Endothelial cell of hepatic sinusoid (primary cell): ENCODE measurements at regions not wholly inside any gene's neighbourhood (a gene's known extent, or its start where the extent isn't known, plus 50 kb on each side); places are given as distances from the start of the nearest gene placed in this dataset.

Source experiments
- in situ Hi-C: cut with HindIII; loops from 2 replicates; pipeline ENCODE4 v1.10.0; 2017; ENCODE audit warnings: low sequenced_read_pairs

DNA sequence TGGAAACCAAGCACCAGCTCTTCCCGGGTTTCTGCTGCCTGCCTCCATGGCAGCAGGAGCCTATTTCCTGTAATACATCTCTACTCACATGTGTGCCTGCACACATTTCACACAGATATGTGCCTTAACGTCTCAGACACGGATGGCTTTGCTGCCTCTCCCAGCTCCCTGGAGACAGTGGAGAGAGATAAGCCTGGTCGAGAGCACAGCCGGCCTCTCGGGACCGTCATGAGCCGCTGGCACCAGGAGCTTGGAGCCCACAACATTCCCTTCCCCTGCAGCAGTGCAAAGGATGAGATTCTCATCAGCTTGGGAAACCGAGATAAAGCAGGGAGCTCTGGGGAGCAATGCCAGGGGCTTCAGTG, 587.7 kb downstream of the BRD1 start:
- in situ Hi-C loops: no loop called here

DNA sequence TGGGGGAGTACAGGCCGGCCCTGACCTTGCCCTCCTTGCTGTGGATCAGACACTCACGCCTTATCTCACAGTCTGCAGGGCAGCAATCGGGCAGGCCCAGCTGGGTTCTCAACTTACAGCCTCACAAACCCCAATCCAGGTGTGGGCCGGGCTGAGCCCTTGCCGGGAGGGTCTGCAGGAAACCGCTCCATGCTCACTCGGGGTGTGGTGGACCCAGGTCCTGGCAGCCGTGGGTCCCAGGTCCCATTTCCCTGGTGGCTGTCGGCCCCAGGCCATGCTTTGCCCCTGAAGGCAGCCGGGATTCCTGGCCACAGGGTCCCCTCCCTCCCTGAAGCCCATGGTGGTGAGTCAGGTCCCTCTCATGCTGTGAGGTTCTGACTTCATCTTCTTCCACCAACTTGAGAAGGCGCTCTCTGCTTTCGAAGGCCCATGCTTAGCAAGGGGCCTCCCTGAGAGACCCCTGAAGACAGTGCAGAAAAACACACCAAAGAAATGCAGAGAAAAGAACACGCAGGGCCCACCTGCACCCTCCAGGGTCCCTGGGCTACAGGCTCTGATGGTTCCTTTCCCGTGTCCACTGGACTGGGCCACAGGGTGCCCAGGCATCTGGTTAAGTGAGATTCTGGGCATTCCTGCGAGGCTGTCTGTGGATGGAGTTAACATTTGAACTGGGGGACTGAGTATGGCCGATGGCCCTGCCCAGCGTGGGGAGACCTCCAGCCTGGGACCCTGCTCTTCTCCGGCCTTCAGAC, 588.2 kb downstream of the BRD1 start:
- in situ Hi-C loops: no loop called here

DNA sequence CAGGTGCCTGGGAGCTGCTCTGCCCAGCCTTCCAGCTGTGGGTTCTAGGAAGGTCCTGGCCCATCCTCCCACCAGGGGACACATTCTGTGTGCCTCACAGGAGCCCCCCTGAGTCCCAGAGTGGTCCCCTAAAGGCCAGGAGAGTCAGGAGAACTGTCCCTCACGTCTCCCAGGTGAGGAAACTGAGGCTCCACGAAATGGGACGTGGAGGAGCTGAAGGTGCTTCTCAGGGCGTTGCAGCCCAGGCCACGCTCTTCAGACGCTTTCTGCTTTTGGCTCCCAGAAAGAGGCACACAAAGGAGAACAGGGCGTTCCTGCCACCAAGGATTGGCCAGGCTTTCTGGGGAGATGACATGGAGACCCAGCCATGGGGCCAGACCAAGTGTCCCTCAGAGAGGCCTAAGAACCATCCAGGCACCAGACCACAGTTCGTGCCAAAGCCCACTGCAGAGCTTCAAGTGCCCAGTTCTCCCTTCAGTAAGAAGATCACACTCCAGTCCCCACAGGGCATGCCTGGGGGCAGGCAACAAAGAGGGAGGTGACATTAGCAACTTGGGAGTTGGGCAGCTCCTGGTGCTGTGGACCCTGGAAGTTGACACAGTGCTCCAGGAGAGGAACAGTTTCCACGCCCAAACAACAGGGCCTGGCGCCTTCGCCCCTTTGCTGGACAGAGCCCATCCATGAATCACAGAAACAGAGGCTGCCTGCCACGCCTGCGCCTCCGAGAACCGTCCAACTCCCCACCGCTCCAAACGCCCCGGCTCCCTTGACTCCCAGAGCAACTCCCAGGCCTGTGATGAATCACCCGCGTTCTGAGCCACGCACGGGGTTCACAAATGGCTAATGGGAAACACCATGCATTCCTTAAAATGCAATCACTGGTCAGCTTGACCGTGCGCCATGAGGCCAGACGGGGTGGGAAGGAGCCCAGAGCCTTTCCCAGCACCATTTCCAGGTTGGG, 589.2 kb downstream of the BRD1 start:
- in situ Hi-C loops: no loop called here

DNA sequence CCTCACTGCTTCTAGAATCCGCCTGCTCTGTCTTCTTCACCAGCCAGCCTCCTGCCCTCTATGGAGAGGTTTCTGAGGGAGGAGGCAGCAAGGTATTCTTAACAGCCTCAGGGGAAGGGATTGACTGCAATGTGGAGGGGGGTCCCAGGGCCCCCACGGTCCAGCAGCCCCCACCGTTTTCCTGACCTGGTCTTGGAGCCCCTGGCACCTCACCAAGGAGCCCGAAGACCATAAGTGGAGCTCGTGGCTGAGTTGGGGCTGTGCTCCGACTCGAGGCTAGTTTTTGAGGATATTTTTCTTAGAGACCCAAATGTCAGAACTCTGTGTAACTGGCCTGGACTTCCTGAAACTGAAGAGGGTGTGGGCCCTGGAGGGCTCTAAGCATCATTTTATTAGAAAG, 590.0 kb downstream of the BRD1 start:
- in situ Hi-C loops: no loop called here

DNA sequence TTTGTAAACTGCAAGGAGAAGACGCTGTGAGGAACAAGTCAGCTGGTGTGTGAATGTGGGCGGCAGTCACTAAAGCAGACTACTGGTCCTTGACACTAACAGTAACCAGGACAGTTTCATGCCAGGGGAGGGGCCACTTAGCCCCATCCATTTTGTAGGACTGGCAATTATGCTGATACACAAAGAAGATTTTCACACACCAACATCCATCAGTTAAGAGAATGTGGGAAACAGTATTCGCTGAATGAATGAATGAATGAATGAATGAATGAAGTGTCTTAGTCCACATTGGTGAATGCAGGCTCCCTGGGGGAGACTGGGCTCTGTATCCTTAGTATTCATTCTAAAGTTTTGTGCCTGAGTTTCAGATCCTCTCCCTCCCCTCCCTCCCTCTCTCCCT, 590.4 kb downstream of the BRD1 start:
- in situ Hi-C loops: no loop called here

DNA sequence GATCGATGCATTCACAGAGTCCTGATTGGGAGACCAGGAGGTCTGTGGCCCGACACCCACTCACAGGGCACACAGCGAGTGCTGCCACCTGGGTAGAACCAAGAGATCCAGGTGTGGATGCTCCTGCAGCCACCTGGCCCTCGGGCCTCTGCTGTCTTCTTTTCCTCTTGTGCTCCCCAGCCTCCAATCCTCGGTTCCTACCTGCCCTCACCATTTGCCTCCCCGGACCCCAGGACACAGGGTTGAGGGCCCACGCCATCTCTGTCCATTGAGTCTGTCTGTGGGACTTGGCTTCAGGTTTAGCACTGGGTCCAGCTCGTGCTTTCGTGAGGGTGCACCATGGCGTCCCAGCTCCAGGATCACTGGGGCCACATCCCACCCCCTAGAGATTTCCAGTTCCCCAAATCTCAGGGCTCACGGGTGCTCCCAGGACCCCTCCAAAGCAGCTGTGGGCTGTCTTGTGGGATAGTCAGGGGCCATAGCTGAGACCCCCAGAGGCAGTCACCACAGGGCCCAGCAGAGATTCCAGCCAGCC, 591.1 kb downstream of the BRD1 start:
- in situ Hi-C loops: no loop called here

DNA sequence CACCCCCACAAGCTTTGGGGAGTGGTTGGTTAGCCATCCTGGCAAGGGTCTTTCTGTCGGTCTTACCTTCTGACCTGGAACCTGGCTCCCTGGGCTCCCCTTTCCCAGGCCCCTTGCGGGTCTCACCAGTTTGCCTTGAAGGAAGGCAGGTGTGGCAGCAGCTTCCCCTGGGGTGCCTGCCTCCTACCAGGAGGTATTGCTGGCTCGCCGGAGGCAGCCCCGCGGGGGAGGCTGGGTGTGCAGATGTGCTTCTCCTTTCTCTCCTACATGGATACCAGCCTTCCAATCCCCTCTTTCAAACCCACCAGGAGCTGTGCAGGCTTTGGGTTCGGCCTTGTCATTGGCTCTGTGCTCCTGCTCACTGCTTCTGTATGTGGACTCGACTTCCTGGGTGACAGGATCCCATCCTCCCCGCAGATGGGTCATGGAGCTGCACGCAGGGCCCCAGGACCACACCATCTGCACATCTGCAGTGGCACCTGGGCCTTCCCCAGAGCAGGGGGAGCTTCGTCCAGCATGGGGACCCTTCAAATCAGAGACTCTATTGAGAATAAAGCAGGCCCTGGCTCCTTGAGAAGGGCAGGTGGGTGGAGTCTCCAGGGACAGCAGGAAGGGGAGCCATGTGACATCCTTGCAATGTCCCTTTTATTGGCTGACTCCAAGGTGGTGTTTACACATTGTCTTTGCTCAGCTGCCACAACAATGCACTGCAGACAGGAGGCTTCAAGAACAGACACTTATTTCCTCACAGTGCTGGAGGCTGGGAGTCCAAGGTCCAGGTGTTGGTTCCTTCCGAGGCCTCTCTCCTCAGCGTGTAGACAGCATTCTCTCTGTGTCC, 592.0 kb downstream of the BRD1 start:
- in situ Hi-C loops: no loop called here

DNA sequence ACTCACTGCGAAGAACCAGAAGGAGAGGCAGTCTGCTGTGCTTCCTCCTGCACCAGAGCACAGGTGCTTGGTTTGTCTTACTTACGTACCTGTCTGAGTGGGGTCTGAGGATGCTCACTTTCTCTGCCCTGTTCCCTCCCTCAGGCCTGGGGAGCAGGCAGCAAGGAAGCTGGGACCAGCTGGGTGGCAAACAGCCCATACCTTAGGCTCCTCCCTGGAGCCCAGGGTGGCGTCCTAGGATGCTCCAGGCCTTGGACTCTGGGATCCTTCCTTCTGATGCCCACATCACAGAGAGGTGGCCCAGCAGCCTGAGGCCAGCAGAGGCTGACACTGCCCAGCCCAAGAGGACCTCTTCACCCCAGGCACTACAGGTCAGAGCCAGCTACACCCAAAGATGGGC, 593.2 kb downstream of the BRD1 start:
- in situ Hi-C loops: no loop called here

DNA sequence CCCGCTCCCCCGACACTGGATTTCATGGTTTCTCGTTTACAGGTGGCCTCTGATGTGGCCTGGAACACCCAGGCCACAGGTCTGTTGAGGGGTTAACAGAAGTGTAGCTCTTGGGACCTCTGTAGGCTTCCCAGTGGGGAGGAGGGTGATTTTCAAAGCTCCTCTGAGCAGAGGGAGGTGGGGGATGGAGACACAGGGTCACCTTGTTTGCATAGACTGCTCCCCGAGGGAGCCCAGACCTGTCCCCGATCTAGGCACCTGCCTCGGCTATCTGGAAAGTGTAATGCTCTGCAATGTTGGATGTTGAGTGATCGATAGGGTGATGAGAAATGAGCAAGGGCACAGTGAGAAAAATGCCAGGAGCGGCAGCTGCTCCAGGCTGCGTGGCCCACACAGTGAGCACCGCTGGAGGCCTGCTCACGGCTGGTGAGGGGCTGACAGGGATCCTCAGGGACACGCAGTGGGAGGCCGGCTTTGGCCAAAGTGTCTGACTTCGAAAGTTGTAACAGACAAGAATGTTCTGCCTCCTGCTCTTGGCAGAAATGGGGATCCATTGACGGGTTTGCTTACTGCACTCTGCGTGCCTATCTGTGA, 594.1 kb downstream of the BRD1 start:
- in situ Hi-C loops: no loop called here

DNA sequence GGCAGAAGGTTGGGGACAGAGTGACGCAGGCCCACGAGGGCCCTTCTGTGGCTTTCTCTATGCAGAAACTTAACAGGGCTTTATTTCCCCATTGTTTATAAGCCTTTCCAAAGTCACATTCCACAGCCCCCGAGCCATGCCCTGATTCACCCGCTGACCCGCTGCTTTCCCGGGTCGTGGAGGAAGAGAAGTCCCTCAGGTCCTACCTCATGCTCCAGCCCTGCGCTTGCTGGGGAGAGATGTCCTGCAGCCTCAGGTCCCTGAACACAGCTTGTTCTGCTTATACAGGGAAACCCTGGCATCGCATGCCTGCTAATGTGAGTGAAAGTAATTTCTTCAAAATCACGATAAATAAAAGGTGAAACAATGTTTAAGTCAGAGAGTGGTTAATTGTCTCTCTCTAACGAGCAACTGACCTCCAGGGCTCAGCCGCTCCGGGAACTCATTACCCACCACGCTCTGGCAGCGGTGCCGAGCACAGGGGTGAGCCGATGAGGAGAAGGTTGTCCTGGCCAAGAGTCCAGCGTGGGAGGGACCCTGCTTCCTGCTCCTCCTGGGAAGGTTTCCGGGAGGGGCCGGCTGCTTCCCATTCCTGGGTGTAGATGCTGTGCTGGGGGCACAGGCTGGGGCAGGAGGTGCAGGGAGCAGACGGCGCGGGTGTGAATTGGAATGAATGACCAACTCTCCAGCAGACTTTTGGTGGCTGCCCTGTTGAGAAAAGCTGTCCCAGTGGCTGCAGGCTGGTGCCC, 595.2 kb downstream of the BRD1 start:
- in situ Hi-C loops: no loop called here

DNA sequence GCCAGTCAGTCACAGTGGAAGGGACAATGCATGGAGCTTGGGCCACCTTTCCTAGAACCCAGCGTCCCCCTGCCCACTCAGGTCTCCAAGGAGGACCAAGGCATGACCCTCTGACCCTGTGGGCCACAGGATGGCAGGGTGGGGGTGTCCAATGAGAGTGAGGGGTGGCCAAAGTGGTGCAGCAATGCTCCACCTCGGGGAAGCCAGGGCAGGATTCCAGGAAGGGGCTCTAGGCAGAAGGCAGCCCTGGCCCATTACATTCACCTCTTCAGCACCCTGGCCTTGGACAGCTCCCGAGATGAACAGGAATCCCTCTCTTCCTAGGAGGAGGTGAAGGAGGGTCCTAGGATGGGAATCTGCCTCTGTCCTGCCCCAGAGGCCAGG, 597.5 kb downstream of the BRD1 start:
- in situ Hi-C loops: no loop called here

DNA sequence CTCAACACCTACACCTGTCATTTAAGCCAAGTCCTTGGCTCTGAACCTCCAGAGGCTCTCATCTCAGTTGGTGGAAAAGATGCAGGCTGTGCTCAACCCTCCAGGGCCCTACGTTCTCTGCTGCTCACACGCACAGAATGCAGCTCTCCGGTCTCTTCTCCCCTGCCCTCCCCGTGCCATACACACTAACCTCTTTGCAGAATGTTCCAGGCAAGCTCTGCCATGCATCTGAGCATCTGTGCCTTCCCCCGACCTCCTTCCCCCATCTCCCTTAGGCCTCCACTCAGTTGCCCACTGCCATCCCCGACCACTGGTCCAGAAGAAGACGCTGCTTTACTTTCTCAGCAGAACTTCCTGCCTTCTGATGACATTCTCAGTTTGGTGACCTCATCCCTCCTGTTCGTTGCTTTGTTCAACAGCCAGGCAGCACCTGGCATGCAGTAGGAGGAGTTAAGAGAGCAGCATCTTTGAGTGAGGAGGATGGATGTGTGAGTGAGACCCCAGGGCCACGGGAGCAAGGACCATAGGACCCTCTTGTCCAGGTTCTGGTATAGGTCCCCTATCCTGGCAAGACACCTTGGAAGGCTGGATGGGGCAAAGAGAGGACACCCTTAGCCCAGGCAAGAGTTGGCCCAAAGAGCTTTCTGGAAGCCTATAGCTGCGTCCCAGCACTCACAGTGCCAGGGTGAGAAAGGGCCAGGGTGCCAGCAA, 598.0 kb downstream of the BRD1 start:
- in situ Hi-C loops: no loop called here

DNA sequence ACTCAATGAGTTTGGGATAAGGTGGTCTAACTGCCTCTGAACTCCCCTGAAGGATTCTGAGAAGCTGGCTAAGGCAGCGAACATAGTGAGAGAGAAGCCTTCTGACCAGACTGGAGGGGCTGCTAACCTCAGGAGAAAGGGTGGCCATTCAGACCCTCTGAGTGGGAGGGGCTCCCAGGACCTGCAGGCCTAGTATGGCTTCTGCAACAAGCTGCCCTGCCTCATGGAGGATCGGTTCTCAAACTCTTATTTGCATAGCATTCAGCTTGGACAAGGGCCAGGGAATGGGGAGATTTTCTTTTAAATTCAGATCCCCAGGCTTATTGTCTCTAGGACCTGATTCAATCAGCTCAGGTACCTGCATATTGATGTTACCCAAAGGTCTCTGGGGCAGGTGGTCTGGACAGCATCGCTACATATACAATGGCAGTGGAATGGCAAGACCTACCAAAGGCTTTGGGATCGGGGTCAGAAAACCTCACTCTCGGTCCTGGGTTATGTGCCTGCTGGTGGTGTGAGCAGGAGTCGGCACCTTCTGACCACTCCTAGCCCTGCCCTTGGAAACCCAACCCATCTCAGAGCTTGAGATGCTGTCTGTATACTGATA, 599.1 kb downstream of the BRD1 start:
- in situ Hi-C loops: no loop called here

DNA sequence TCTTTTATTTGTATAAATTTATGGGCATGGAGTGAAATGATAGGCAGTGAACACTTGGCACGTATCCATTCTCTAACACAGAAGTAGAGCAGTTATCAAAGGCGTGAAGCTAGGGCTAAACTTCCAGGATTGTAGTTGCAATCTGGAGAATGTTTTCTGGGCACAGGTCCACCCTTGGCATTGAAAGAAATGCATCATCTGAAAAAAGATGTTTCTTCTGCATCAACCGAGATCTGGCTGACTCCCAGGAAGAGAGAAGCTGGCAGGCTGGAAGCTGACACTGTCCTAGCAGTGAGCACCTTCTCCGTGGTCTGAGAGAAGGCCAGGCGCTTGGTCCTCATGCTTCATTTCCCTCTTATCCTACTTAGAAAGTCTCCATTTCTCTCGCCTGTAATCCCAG, 600.0 kb downstream of the BRD1 start:
- in situ Hi-C loops: no loop called here

DNA sequence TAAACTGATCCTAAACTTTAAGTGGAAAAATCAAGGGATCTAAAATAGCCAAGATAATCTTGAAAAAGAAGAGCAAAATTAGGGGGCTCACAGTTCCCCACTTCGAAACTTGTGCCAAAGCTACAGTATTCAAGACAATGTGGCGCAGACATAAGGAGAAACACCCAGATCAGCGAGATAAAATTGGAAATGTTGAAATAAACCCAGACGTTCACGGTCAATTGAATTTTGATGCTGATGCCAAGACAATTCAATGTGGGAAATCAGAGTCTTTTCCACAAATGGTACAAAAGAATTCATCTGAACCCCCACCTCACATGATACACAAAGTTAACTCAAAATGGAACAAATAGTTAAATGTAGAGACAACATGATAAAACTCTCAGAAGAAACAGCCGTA, 601.6 kb downstream of the BRD1 start:
- in situ Hi-C loops: no loop called here

DNA sequence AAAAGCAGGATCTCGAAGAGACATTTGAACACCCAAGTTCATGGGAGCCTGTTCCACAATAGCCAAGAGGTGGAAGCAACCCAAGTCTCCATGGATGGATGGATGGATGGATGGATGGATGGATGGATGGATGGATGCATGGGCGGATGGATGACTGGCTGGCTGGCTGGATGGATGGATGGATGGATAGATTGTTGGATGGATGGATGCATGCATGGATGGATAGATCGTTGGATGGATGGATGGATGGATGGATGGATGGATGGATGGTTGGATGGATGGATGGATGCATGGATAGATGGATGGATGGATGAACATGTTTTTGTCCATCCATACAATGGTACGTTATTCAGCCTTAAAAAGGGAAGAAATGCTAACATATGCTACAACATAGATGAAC, 603.4 kb downstream of the BRD1 start:
- in situ Hi-C loops: no loop called here

DNA sequence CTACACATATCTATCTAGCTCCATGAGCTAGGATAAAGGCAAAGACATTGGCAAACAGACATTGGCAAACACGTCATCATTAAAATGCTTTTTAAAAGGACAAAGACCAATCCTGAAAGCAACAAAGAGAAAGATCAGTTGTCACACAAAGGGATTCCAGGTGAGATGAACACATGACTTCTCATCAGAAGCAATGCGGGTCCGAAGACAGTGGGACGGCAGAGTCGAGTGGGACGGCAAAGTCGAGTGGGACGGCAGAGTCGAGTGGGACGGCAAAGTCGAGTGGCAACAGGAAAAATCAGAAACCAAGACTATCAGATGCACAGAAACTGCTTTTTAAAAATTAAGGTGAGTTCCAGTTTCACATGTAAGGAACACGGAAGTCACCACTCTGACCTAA, 609.5 kb downstream of the BRD1 start:
- in situ Hi-C loops: no loop called here

DNA sequence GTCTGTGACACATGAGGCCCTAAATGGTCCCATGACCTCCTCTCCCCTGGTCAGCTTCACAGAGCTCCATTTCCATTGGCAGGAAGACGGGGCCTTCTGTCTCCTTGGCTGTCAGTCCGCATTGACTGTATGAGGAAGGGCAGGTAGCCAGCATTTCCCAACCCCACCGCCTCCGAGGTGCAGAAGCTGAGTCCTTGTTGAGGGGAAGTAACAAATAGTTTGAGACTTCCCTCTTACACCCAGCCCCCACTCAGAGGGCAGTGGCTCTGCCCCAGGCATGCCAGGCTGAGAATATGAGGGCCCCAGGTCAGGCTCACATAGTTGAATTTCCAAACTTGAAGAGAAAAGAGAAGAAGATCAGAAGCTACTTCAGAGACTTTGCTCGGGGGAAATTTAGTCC, 611.1 kb downstream of the BRD1 start:
- in situ Hi-C loops: no loop called here

DNA sequence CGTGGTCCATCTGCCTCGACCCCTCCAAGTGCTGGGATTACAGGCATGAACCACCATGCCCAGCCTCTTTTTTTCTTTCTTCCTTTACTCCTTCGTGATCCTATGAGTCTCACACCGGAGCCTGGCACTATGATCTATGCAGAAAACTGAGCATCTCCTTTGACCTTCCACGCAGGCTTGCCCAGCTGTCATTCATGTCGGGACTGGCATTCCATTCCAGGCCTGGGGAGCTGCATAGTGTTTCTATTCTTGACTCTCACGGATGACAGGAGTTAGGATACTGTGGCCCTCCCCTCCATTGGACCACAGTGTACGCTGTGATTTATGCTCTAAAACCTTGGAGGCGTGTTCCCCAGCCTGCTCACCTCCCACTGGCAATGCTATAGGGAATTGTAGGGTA, 611.8 kb downstream of the BRD1 start:
- in situ Hi-C loops: no loop called here
